Activated naive CD8-positive, alpha-beta T cell treated with anti-CD3 and anti-CD28 coated beads, Interleukin-2, amount 50 U/mL, for 24 hours (primary cell): ENCODE measurements at regions not wholly inside any gene's neighbourhood (a gene's known extent, or its start where the extent isn't known, plus 50 kb on each side); places are given as distances from the start of the nearest gene placed in this dataset.

Experiments
- ATAC-seq: fragments of 150-1000 bp; cut with Tn5 transposase; one replicate; pipeline ENCODE4 v1.10.0; 2021
- DNase-seq: peaks from one replicate; pipeline ENCODE4 v3.0.0; 2021
- H3K27ac Mint-ChIP-seq: one replicate; pipeline ENCODE4 v1.8.0; 2021; ENCODE audit warnings: mild to moderate bottlenecking, mixed read lengths
- H3K27me3 Mint-ChIP-seq: one replicate; pipeline ENCODE4 v1.8.0; 2021; ENCODE audit warnings: mixed read lengths
- H3K36me3 Mint-ChIP-seq: one replicate; pipeline ENCODE4 v1.8.0; 2021; ENCODE audit warnings: low read depth, mixed read lengths
- H3K4me1 Mint-ChIP-seq: one replicate; pipeline ENCODE4 v1.8.0; 2021; ENCODE audit warnings: mixed read lengths
- H3K4me3 Mint-ChIP-seq: one replicate; pipeline ENCODE4 v1.8.0; 2021; ENCODE audit warnings: mild to moderate bottlenecking, moderate library complexity, mixed read lengths
- H3K9me3 Mint-ChIP-seq: one replicate; pipeline ENCODE4 v1.8.0; 2021; ENCODE audit warnings: mixed read lengths

DNA sequence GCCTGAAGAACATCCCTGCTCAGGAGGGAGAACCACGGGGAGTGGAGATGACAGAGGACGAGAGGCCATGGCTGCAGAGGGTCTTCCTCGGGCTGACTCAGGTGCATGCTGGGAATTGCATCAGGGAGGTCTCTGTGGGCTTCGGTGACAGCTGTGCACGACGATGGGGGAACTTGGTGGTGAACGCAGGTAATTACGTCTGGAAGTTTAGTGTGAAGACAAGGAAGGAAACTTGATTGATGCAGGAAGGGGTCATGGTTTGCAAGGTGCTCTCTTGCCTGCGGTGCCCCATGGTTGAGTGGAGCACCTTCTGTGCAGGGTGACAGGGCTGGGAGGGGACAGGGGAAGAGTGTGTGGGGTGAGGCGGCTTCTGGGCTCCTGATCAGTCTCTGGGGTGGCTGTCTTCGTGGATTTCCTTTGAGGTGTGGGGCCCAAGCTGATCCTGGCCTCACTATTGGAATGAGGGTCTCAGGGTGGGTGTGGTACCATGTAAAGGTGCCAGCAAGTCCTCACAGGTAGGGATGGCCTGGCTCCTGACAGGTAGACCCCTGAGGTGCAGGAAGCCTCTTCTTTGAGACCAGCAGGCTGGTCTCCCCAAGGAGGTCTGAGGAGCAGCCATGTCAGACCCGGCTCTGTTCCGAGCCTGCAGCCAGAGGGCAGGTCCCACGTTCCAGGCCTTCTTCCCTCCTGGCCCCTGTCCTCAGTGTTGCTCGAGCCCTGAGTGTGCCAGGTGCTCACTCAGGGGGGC lies 1020.1 kb downstream of the TBC1D22A start:
- Mint-ChIP-seq H3K27me3 (peaks cover 7% of the 10 kb centered on the region), H3K4me1 (no peaks in the 10 kb centered on the region), H3K27ac (no peak overlapping the region), H3K36me3 (peaks cover 2% of the 10 kb centered on the region), H3K9me3 (peaks cover 7% of the 10 kb centered on the region), H3K4me3 (no peak overlapping the region)
- no peak for DNase-seq
- no peak for ATAC-seq

DNA sequence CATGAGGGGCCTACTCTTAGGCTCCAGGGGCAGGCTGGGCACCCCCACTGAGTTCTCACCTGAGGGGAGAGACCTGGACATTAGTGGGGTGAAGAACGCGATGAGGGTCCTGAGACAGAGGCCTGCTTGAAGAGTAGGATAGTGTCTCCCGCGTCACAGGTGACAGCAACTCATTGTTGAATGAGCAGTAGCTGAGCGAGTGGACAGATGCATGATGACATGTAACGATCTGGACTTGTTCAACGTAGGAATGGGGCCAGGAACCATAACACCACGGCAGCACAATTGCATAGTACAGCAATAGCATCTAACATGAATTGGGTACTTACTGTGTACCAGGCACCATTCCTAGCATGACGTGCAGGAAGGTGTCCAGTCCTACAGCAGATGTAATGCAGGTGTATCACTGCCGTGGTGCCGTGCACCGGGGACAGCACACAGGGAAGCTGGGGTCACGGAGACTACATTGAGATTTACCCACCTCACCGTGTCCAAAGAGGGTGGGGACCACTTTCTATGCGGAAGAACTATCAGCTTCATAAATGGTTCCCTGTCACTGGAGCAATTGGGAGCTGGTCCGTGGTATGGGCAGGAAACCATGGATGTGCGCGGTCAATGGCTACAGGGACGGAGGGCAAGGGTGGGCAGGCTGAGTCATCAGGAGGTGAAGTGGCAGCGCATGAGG lies 1019.1 kb downstream of the TBC1D22A start:
- Mint-ChIP-seq H3K27me3 (peaks cover 7% of the 10 kb centered on the region), H3K27ac (no peak overlapping the region), H3K4me1 (no peaks in the 10 kb centered on the region), H3K4me3 (no peak overlapping the region), H3K36me3 (peaks cover 2% of the 10 kb centered on the region), H3K9me3 (peaks cover 7% of the 10 kb centered on the region)
- no peak for ATAC-seq
- DNase-seq: no peak

DNA sequence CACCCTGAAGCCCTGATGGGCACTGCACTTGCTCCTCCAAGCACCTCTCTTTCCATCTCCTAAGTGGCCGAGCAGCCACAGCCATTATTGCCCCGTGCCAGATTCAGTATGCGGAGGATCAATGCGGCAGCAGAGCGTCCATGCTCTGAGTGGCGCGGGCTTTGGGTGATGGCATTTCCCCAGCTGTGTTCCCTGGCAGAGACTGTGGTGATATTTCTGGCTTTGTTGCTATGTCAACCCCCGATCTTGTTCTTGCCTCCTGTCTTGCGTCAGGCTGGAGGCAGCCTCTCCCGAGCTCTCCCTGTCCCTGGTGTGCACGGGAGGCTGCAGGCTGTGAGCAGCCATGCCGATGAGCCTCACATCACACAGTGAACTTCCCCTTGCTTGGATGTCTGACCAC lies 1018.6 kb downstream of the TBC1D22A start:
- peaks cover 7% of the 10 kb centered on the region for H3K9me3 Mint-ChIP-seq
- H3K4me1 Mint-ChIP-seq: no peaks in the 10 kb centered on the region
- peaks cover 5% of the 10 kb centered on the region for H3K27me3 Mint-ChIP-seq
- ATAC-seq: no peak
- H3K36me3 Mint-ChIP-seq: no peaks in the 10 kb centered on the region
- DNase-seq: no peak
- H3K4me3 Mint-ChIP-seq: no peak overlapping the region
- H3K27ac Mint-ChIP-seq: no peak overlapping the region

DNA sequence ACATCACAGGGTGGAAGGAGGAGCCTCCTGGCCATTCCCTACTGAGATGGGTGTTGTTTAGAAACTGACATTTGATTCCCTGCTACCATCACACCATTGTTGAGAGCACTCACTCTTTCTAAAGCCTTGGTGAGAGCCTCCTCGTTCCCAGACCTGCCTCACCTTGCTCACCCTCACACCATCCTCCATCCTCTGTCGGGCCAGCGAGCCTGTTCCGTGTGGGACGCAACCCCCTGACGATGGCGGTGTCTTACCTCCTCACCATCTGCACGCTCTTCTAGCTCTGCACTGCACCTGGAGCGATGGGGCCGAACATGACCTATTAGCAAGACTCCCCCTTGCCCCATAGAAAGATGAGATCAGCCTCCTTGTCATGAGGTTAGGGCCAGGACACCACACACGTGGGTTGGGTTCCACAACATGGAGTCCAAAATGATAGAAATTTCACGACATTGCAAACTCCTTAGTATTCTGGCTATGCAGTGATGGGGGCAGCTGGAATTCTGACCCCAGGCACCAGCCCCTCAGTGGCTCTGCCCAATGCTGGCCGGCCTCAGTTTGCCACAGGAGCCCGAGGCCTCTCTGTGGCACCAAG lies 1017.9 kb downstream of the TBC1D22A start:
- H3K4me1 Mint-ChIP-seq: no peaks in the 10 kb centered on the region
- H3K27me3 Mint-ChIP-seq: peaks cover 3% of the 10 kb centered on the region
- no peak for ATAC-seq
- no peak for DNase-seq
- no peaks in the 10 kb centered on the region for H3K36me3 Mint-ChIP-seq
- H3K4me3 Mint-ChIP-seq: no peak overlapping the region
- H3K27ac Mint-ChIP-seq: no peak overlapping the region
- peaks cover under 1% of the 10 kb centered on the region for H3K9me3 Mint-ChIP-seq

DNA sequence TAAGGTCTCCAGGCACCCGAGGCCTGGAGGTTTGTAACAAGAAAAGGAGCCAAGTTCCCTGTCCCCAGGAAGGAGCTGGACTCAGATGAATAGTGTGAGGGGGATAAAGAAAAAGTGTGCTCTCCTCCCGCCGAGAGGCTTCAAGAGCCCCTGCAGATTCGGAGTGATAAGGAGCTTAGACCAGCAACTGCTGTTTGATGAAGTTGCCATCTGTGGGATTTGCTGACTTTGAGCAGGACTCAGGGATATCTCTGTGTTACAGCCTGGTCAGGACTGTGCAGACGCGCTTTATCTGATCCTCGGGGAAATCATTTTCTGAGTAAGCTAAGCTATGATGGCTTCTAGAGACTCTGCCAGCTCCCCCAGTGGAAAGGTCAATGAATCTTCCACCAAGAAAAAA lies 1017.0 kb downstream of the TBC1D22A start:
- ATAC-seq: no peak
- H3K4me1 Mint-ChIP-seq: no peaks in the 10 kb centered on the region
- DNase-seq: no peak
- no peaks in the 10 kb centered on the region for H3K9me3 Mint-ChIP-seq
- H3K27me3 Mint-ChIP-seq: peaks cover 3% of the 10 kb centered on the region
- no peak overlapping the region for H3K27ac Mint-ChIP-seq
- no peak overlapping the region for H3K4me3 Mint-ChIP-seq
- no peaks in the 10 kb centered on the region for H3K36me3 Mint-ChIP-seq

DNA sequence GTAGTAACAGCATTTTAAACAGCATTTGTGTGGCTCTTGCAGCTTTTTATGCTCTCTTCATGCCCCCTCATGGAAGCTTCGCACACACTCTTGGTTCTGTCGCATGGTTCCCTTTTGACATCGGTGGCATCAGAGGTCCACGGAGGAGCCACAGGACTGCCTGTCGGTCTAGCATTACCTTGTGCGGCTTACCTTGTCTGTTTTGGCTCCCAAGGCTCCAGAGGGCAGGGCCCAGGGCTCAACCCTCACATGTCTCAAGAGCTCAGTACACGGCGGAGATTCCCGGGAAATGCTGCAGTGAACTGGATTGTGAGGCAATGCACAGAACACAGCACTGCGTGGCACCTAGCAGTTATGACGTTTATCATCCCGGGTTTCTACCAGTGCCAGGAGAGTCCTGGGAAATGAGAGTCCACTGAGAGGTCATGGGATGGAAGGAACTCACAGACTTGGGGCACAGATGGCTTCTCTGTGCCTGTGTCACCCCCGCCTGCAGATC lies 1015.8 kb downstream of the TBC1D22A start:
- DNase-seq (no peak), ATAC-seq (no peak)
- no peak overlapping the region for H3K4me3 Mint-ChIP-seq
- no peaks in the 10 kb centered on the region for H3K4me1 Mint-ChIP-seq
- H3K27me3 Mint-ChIP-seq: peaks cover 3% of the 10 kb centered on the region
- H3K27ac Mint-ChIP-seq: no peak overlapping the region
- H3K9me3 Mint-ChIP-seq: no peaks in the 10 kb centered on the region
- no peaks in the 10 kb centered on the region for H3K36me3 Mint-ChIP-seq

DNA sequence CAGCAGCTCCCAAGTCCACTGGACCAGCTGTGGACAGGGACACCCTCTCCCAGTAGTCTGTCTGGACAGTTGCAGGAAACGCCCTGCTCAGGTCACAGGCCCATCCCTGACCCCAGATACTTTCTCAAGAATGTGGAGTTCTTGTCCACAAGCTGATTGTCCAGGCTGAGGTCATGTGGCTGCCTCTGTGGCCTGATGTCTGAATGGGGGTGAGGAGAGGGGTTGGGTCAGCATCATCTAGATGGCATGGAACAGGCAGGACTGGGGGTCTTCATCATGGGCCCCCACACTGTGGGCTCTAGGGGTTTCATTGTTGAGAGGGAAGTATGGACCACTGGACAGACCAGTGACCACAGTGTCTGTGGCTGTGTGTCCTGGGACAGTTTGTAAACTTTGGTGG lies 1015.0 kb downstream of the TBC1D22A start:
- DNase-seq (no peak), ATAC-seq (no peak)
- no peaks in the 10 kb centered on the region for H3K9me3 Mint-ChIP-seq
- no peak overlapping the region for H3K4me3 Mint-ChIP-seq
- no peaks in the 10 kb centered on the region for H3K4me1 Mint-ChIP-seq
- H3K36me3 Mint-ChIP-seq: no peaks in the 10 kb centered on the region
- no peak overlapping the region for H3K27ac Mint-ChIP-seq
- peaks cover 6% of the 10 kb centered on the region for H3K27me3 Mint-ChIP-seq

DNA sequence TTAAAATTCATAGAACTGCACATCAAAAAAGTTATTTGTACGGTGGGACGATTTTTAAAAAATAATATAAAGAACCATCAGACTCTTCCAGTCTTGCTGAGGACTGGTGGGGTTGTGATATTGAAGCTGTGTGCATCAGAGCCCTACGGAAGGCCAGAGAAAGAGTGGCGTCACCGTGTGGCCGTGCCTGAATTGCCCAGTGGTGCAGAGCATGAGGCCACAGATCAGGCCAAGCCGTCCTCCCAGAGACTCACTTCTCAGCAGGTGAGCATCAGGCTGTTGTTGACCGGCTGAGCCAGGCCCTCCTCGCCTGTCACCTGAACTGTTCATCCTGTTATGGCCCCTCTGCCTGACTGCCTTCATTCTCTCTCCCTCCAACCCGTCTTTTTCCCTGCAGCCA lies 1013.9 kb downstream of the TBC1D22A start:
- Mint-ChIP-seq H3K27me3 (peaks cover 5% of the 10 kb centered on the region), H3K4me3 (no peak overlapping the region), H3K36me3 (no peaks in the 10 kb centered on the region), H3K4me1 (no peaks in the 10 kb centered on the region), H3K27ac (no peak overlapping the region), H3K9me3 (peaks cover 3% of the 10 kb centered on the region)
- DNase-seq (no peak), ATAC-seq (no peak)

DNA sequence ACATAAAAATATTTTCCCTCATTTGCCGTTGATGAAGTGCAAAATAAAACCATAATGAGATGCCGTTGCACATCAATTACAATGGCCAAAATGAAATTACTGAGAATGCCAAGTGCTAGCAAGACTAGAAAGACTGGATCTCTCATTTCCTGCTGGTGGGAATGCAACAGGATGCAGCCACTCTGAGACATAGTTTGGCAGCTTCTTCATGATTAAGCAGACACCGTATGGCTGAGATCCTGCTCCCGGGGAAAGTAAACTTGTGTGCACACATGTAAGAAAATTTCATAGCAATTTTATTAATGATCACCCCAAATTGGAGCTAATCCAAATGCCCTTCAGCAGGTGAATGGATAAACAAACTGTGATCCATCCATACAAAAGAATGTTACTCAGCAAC lies 1013.2 kb downstream of the TBC1D22A start:
- H3K4me1 Mint-ChIP-seq: no peaks in the 10 kb centered on the region
- no peak overlapping the region for H3K4me3 Mint-ChIP-seq
- H3K9me3 Mint-ChIP-seq: peaks cover 6% of the 10 kb centered on the region
- H3K27ac Mint-ChIP-seq: no peak overlapping the region
- DNase-seq: no peak
- no peaks in the 10 kb centered on the region for H3K36me3 Mint-ChIP-seq
- no peak for ATAC-seq
- H3K27me3 Mint-ChIP-seq: peaks cover 6% of the 10 kb centered on the region

DNA sequence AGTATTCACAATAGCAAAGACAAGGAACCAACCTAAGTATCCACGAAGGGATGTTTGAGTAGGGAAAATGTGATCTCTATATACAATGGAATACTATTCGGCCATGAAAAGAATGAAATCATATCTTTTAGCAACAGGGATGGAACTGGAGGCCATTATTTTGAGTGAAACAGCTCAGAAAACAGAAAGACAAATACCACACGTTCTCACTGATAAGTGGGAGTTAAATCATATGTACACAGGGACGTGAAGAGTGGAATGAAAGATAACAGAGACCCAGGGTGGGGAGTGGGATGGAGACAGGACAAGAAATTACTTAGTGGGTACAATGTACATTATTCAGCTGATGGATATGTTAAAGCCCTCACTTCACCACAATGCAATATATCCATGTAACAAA lies 1012.7 kb downstream of the TBC1D22A start:
- Mint-ChIP-seq H3K27ac (no peak overlapping the region), H3K4me3 (no peak overlapping the region), H3K36me3 (no peaks in the 10 kb centered on the region), H3K9me3 (peaks cover 6% of the 10 kb centered on the region), H3K27me3 (peaks cover 6% of the 10 kb centered on the region), H3K4me1 (no peaks in the 10 kb centered on the region)
- ATAC-seq: no peak
- DNase-seq: no peak

DNA sequence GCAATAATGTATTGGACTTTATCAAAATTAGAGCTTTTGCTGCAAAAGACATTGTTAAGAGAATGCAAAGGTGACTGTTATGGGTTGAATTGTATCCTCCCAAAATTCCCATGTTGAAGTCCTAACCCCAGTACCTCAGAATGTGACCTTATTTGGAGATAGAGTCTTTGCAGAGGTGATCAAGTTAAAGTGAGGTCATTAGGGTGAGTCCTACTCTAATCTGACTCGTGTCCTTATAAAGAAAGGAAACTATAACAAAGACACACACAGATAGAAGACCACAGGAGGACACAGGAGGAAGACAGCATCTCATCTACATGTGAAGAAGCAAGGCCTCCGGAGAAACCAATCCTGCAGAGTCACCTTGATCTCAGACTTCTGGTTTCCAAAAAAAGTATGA lies 1011.2 kb downstream of the TBC1D22A start:
- Mint-ChIP-seq H3K36me3 (no peaks in the 10 kb centered on the region), H3K4me3 (no peak overlapping the region), H3K9me3 (peaks cover 6% of the 10 kb centered on the region), H3K27me3 (peaks cover 11% of the 10 kb centered on the region), H3K4me1 (no peaks in the 10 kb centered on the region), H3K27ac (no peak overlapping the region)
- ATAC-seq: no peak
- DNase-seq: no peak

DNA sequence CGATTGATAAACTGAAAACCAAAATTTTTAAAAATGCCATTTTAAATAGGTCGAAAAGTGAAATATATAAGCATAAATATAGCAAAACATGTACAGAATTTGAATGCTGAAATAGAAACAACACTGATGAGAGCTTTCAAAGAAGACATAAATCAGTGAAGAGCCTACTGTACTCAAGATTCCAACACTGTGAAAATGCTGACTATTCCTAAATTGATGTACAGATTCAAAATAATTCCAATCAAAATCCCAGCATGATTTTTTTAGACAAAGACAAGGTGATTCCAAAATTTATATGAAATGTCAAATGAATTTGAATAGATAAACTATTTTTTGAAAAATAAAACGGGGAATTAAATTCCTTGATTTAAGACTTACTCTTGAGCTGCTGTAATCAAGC lies 1010.4 kb downstream of the TBC1D22A start:
- H3K36me3 Mint-ChIP-seq: no peaks in the 10 kb centered on the region
- peaks cover 6% of the 10 kb centered on the region for H3K9me3 Mint-ChIP-seq
- no peak for ATAC-seq
- H3K27ac Mint-ChIP-seq: no peak overlapping the region
- H3K27me3 Mint-ChIP-seq: peaks cover 13% of the 10 kb centered on the region
- no peak for DNase-seq
- no peak overlapping the region for H3K4me3 Mint-ChIP-seq
- H3K4me1 Mint-ChIP-seq: no peaks in the 10 kb centered on the region

DNA sequence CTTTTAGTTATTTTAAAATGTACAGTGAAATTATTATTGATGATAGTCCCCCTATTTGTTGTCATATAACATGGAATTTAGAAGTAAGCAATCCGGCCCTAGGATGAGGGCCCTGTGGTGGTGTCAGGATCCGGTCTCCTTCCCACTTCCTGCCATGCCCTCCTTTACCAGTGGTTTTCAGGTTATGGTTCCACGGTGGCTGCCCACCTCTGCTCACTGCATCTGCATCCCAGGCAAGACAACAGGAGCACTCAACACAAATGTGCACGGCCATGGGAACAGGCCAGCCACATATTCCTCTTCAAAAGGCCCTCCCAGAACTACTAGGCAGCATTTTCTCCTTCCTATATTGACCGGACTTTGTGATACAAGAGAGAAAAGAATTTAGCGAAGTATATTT lies 1007.2 kb downstream of the TBC1D22A start:
- ATAC-seq (no peak), DNase-seq (no peak)
- Mint-ChIP-seq H3K27ac (no peak overlapping the region), H3K36me3 (no peaks in the 10 kb centered on the region), H3K27me3 (peaks cover 18% of the 10 kb centered on the region), H3K4me3 (no peak overlapping the region), H3K9me3 (peaks cover 6% of the 10 kb centered on the region), H3K4me1 (no peaks in the 10 kb centered on the region)

DNA sequence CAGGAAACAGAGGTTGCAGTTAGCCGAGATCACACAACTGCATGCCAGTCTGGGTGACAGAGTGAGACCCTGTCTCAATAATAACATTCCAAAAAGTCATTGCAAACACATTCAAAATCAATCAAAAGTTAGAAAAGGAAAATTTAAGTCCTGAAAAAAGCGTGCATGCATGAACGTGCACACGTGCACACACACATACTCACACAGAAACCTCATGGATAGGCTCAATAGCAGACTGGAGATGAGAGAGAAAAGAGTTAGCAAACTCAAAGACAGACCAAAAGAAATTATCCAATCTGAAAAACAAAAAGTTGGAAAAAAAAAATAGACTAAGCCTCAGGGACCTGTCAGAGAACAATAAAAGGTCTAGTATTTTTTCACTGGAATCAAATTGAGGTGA lies 1005.6 kb downstream of the TBC1D22A start:
- no peak for DNase-seq
- Mint-ChIP-seq H3K9me3 (peaks cover 6% of the 10 kb centered on the region), H3K36me3 (no peaks in the 10 kb centered on the region), H3K27me3 (peaks cover 18% of the 10 kb centered on the region), H3K27ac (no peak overlapping the region), H3K4me3 (no peak overlapping the region), H3K4me1 (no peaks in the 10 kb centered on the region)
- ATAC-seq: no peak

DNA sequence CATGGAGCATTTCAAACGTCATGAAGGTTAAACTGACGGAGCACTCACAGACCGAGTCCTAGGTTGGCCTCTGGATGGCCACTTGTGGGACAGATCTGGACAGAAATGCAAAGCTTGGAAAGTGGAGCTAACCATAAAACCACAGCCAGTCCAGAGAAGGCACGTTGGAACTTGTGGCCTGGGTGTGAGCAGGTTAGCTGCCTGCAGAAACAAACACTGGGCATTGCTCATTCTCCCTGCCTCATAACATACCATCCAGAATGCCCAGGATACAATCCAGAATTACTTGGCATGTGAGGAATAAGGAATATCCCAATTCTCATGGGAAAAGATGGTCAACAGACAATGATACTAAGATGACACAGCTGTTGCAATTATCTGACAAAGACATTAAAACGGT lies 1005.0 kb downstream of the TBC1D22A start:
- DNase-seq (no peak), ATAC-seq (no peak)
- Mint-ChIP-seq H3K27ac (no peak overlapping the region), H3K4me3 (no peak overlapping the region), H3K36me3 (no peaks in the 10 kb centered on the region), H3K27me3 (peaks cover 17% of the 10 kb centered on the region), H3K9me3 (peaks cover 6% of the 10 kb centered on the region), H3K4me1 (no peaks in the 10 kb centered on the region)
